SK-N-SH (cell line): ENCODE measurements at regions not wholly inside any gene's neighbourhood (a gene's known extent, or its start where the extent isn't known, plus 50 kb on each side); places are given as distances from the start of the nearest gene placed in this dataset.

Experiments used
- GABPA ChIP-seq: IDR thresholded peaks from 2 replicates; pipeline ENCODE4 v1.4.0; 2012; ENCODE audit warnings: low read depth, mild to moderate bottlenecking
- POLR2AphosphoS5 ChIP-seq: IDR thresholded peaks from 2 replicates; pipeline ENCODE4 v1.6.1; 2012; ENCODE audit warnings: low read depth, low read length
- RFX5 ChIP-seq: IDR thresholded peaks from 2 replicates; pipeline ENCODE4 v1.6.1; 2012; ENCODE audit warnings: mild to moderate bottlenecking, improper control_type of control experiment, low read length
- TAF1 ChIP-seq: IDR thresholded peaks from 2 replicates; pipeline ENCODE4 v1.6.1; 2012; ENCODE audit warnings: low read depth, mild to moderate bottlenecking, low read length, moderate library complexity, borderline replicate concordance
- YY1 ChIP-seq: IDR thresholded peaks from 2 replicates; pipeline ENCODE4 v1.4.0; 2012; ENCODE audit warnings: low read depth, mild to moderate bottlenecking
- TF ChIP-seq, protein P1 (sequence below): fragments of 150-350 bp; IDR thresholded peaks from 2 replicates; pipeline ENCODE4 v1.6.1; 2017; ENCODE audit warnings: antibody characterized with exemption, low read length, low read depth, borderline replicate concordance
- TF ChIP-seq, protein P2 (sequence below): fragments of 200-600 bp; sonication (generic); IDR thresholded peaks from 2 replicates; pipeline ENCODE4 v1.6.1; 2017; ENCODE audit warnings: antibody characterized with exemption, mild to moderate bottlenecking, moderate library complexity

GRCh38 chr6:165984729-165985275 lies 182.8 kb downstream of the TBXT start:
- TF ChIP-seq, protein P1, sequence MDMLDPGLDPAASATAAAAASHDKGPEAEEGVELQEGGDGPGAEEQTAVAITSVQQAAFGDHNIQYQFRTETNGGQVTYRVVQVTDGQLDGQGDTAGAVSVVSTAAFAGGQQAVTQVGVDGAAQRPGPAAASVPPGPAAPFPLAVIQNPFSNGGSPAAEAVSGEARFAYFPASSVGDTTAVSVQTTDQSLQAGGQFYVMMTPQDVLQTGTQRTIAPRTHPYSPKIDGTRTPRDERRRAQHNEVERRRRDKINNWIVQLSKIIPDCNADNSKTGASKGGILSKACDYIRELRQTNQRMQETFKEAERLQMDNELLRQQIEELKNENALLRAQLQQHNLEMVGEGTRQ: no peak
- TF ChIP-seq POLR2AphosphoS5 (no peak), TAF1 (no peak), GABPA (no peak), YY1 (no peak), RFX5 (no peak)
- TF ChIP-seq, protein P2, sequence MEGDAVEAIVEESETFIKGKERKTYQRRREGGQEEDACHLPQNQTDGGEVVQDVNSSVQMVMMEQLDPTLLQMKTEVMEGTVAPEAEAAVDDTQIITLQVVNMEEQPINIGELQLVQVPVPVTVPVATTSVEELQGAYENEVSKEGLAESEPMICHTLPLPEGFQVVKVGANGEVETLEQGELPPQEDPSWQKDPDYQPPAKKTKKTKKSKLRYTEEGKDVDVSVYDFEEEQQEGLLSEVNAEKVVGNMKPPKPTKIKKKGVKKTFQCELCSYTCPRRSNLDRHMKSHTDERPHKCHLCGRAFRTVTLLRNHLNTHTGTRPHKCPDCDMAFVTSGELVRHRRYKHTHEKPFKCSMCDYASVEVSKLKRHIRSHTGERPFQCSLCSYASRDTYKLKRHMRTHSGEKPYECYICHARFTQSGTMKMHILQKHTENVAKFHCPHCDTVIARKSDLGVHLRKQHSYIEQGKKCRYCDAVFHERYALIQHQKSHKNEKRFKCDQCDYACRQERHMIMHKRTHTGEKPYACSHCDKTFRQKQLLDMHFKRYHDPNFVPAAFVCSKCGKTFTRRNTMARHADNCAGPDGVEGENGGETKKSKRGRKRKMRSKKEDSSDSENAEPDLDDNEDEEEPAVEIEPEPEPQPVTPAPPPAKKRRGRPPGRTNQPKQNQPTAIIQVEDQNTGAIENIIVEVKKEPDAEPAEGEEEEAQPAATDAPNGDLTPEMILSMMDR: no peak
